SH-SY5Y (cell line): ENCODE measurements at regions not wholly inside any gene's neighbourhood (a gene's known extent, or its start where the extent isn't known, plus 50 kb on each side); places are given as distances from the start of the nearest gene placed in this dataset.

Experiments used
- GATA2 ChIP-seq: IDR thresholded peaks from 2 replicates; pipeline ENCODE4 v1.6.1; 2011; ENCODE audit warnings: mild to moderate bottlenecking, low read depth, low read length
- GATA3 ChIP-seq: IDR thresholded peaks from 2 replicates; pipeline ENCODE4 v1.6.1; 2011; ENCODE audit warnings: low read depth, mild to moderate bottlenecking, low read length, moderate library complexity

GRCh38 chr10:111612273-111612672 lies 535.4 kb downstream of the ADRA2A start:
- TF ChIP-seq GATA3 (no peak), GATA2 (no peak)
